ENCODE measurements at regions not wholly inside any gene's neighbourhood (a gene's known extent, or its start where the extent isn't known, plus 50 kb on each side); places are given as distances from the start of the nearest gene placed in this dataset.

DNA sequence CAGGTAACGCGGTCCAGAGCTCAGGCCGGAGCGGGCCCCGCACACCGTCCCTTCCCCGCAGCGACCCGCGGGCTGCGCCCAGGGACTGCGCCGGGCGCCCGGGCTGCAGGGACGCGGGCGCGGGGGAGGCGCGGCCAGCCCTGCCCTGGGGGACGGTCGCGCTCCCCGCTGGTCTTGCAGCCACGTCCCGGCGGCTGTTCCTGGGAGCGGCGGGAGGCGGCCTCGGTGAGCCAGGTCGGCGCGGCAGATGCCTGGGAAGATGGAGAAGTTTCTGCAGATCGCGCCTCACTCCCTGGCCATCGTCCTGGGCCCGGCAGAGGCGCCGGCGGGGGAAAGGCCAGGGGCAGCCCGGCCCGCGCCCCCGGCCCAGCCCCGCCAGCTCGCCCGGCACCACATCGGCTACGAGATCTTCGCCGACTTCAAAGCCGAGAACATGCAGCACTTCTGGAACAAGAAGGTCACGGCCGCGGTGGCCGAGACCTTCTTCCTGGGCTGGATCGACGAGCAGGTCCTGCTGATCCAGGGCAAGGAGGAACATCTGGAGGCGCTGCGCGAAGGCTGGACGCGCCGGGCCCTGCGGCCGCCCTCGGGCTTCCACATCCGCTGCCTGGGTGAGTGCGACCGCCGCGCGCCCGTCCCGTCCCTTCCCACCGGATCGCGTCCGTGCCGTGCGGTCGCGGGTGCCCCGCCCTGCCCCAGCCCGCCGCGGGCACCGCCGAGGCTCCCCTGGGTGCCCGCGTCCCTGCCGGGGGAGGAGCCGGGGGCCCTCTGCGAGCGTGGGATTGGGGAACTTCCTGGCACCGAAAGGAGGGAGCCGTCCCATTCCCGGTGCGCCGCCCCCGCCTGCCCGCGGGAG, 107.4 kb upstream of the STOX2 start:
- TF ChIP-seq CTCF (IDR thresholded peaks at IDR 0.05; ENCODE audit: low read depth, low read length, missing control alignments): no peak
- peak overlapping the region; percentile 10; the same call in 1 of the 2 replicates for H3K4me3 ChIP-seq (ENCODE audit: low read depth, low read length)
- DNase-seq (ENCODE audit: low read depth): no peak

GRCh38 chr4:183798301-183799253, 106.5 kb upstream of the STOX2 start:
- TF ChIP-seq CTCF (IDR thresholded peaks at IDR 0.05; ENCODE audit: low read depth, low read length, missing control alignments): no peak
- no peak for DNase-seq (ENCODE audit: low read depth)
- no peak overlapping the region for H3K4me3 ChIP-seq (ENCODE audit: low read depth, low read length)

DNA sequence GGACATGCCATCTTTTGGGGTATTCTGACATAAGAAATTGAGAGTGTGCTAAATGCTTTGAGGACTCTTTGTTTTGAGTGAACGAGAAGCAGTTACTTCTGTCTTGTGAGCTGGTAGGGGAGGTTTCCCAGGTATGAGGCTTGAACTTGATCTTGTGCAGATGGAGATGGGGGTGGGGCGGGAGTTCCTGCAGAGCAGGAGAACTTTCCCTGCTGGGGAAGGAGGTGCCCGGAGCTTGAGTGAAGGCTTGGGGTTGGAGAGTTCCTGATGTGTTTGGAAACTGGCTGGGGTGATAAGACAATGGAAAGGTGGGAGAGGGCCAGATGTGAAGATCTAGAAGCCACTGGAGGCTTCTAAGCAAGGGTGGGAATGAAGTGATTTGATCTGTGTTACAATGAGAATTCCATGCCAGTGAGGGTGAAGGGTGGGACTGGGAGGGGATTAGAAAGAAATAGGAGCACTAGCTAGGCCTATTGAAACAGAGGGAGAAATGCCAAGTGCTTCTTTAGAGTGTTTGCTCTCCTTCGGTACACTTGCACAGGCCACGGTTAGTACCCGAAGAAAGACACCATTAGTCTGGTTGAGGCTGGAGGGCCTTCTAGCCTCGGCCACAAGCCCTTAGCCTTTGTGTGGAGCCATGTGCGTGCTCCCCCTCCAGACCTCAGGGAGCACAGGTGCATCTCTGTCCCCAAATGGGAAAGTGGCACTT, 103.5 kb upstream of the STOX2 start:
- no peak overlapping the region for H3K4me3 ChIP-seq (ENCODE audit: low read depth, low read length)
- no peak for DNase-seq (ENCODE audit: low read depth)
- no peak for TF ChIP-seq CTCF (IDR thresholded peaks at IDR 0.05; ENCODE audit: low read depth, low read length, missing control alignments)

DNA sequence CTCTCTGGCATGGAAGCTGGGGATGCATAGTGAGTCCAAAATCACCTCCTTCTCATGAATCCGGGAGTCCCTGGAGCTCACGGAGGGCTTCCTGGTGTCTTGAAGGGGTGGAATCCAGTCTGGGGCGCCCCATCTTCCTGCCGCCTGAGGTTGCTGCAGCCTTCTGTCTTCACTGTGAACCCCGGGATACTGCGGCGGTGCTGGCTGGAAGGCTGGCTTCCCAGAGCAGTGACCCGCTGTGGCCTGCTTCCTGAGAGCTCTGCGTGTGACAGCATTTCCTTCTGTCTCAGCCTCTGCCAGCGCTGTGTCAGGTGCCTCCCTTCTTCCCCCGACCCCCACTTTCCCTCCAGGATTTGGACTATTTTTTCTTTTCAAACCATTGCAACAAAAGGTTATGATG, 98.8 kb upstream of the STOX2 start:
- no peak for TF ChIP-seq CTCF (IDR thresholded peaks at IDR 0.05; ENCODE audit: low read depth, low read length, missing control alignments)
- DNase-seq (ENCODE audit: low read depth): no peak
- H3K4me3 ChIP-seq (ENCODE audit: low read depth, low read length): no peak overlapping the region

- H3K4me3 ChIP-seq (ENCODE audit: low read depth, low read length): no peak overlapping the region
- DNase-seq (ENCODE audit: low read depth): no peak
- TF ChIP-seq CTCF (IDR thresholded peaks at IDR 0.05; ENCODE audit: low read depth, low read length, missing control alignments): no peak
Measured at GRCh38 chr4:183807420-183808096, 97.5 kb upstream of the STOX2 start.

DNA sequence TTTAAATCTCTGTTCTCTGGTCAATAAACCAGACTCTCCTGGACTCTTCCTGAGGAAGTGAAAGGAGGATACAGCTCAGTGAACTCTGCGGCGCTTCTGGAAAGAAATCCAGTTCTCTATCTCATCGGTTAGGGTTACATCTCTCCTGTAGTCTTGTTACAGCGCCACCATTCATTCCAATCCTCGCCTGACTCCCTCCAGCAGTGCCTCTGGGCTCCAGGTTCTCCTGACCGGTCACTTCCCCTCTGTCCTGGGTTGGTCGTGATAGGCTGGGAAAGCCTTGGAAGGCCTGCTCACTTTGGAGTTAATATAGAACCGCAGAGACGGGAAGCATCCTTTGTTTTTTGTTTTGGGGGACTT, 97.0 kb upstream of the STOX2 start:
- no peak for TF ChIP-seq CTCF (IDR thresholded peaks at IDR 0.05; ENCODE audit: low read depth, low read length, missing control alignments)
- no peak overlapping the region for H3K4me3 ChIP-seq (ENCODE audit: low read depth, low read length)
- no peak for DNase-seq (ENCODE audit: low read depth)
